ENCODE measurements at regions not wholly inside any gene's neighbourhood (a gene's known extent, or its start where the extent isn't known, plus 50 kb on each side); places are given as distances from the start of the nearest gene placed in this dataset.

DNA sequence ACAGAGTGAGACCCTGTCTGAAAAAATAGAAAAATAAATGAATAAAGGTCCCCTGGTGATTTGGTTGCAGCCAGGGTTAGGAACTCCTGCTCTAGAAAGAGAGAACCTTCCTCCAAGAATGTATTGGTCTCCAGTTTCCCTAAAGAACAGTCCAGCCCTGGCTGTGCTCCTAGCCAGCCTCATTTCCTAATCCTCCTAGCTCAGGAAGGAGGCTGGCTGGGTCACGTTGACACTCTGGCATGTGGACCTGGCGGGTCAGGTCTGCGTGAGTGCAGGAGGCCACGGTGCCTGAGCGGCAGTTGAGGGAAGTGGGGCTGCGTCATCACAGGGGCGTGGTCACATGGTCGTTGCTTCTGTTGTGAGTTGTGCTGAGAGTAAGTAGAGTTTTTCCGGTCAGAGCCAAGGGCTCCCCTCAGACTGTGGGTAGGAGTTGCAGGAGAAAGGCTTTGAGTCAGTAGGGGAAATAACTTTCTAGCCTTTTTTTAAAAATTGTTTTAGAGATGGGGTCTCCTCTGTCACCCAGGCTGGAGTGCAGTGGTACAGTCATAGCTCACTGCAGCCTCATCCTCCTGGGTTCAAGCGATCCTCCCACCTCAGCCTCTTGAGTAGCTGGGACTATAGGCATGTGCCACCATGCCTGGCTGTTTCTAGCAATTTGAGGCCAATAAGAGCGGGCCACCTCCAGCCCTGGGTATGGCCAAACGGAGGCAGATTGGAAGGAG is 194.0 kb upstream of the CIBAR2 start (continued):
- TF ChIP-seq, protein P1, sequence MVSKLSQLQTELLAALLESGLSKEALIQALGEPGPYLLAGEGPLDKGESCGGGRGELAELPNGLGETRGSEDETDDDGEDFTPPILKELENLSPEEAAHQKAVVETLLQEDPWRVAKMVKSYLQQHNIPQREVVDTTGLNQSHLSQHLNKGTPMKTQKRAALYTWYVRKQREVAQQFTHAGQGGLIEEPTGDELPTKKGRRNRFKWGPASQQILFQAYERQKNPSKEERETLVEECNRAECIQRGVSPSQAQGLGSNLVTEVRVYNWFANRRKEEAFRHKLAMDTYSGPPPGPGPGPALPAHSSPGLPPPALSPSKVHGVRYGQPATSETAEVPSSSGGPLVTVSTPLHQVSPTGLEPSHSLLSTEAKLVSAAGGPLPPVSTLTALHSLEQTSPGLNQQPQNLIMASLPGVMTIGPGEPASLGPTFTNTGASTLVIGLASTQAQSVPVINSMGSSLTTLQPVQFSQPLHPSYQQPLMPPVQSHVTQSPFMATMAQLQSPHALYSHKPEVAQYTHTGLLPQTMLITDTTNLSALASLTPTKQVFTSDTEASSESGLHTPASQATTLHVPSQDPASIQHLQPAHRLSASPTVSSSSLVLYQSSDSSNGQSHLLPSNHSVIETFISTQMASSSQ (IDR thresholded peaks at IDR 0.05; ENCODE audit: low read depth): no peak
- TF ChIP-seq, protein P1 (CRISPR knock-in tag; IDR thresholded peaks at IDR 0.05; ENCODE audit: borderline replicate concordance): no peak
- peak; percentile 85 for TF ChIP-seq ZFX (CRISPR knock-in tag; IDR thresholded peaks at IDR 0.05; ENCODE audit: low read depth)
- TF ChIP-seq ZBTB3 (CRISPR knock-in tag; IDR thresholded peaks at IDR 0.05; ENCODE audit: borderline replicate concordance, low read depth): no peak
- no peak for TF ChIP-seq AHR (CRISPR knock-in tag; IDR thresholded peaks at IDR 0.05)
- TF ChIP-seq RORA (CRISPR knock-in tag; IDR thresholded peaks at IDR 0.05): no peak
- TF ChIP-seq ZNF101 (CRISPR knock-in tag; IDR thresholded peaks at IDR 0.05; ENCODE audit: borderline replicate concordance, low read depth): no peak
- TF ChIP-seq SOX13 (IDR thresholded peaks at IDR 0.05): no peak
- TF ChIP-seq SOX13 (CRISPR knock-in tag; conservative IDR thresholded peaks at IDR 0.05 in 1 of 2, IDR thresholded peaks at IDR 0.05 in 1 of 2): peak in 1 of 2 experiments; percentile 64; a peak in 2 of 4 replicates
- TF ChIP-seq ZSCAN25 (CRISPR knock-in tag; IDR thresholded peaks at IDR 0.05): peak; percentile 66; the same call in 1 of the 2 replicates
- peak; percentile 73 for TF ChIP-seq SIX4 (CRISPR knock-in tag; IDR thresholded peaks at IDR 0.05)
- TF ChIP-seq MBD4 (IDR thresholded peaks at IDR 0.05; ENCODE audit: borderline replicate concordance, low read length): no peak
- no peak for TF ChIP-seq STAG1 (CRISPR knock-in tag; IDR thresholded peaks at IDR 0.05)
- no peak for TF ChIP-seq HOXA5 (CRISPR knock-in tag; IDR thresholded peaks at IDR 0.05)
- TF ChIP-seq, protein P2, sequence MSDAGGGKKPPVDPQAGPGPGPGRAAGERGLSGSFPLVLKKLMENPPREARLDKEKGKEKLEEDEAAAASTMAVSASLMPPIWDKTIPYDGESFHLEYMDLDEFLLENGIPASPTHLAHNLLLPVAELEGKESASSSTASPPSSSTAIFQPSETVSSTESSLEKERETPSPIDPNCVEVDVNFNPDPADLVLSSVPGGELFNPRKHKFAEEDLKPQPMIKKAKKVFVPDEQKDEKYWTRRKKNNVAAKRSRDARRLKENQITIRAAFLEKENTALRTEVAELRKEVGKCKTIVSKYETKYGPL (CRISPR knock-in tag; IDR thresholded peaks at IDR 0.05): no peak
- TF ChIP-seq DPF2 (CRISPR knock-in tag; IDR thresholded peaks at IDR 0.05; ENCODE audit: borderline replicate concordance, low read depth): peak; percentile 69
- no peak; the same call in 1 of the 2 replicates for TF ChIP-seq ZNF749 (CRISPR knock-in tag; IDR thresholded peaks at IDR 0.05; ENCODE audit: borderline replicate concordance)
- TF ChIP-seq PAWR (CRISPR knock-in tag; IDR thresholded peaks at IDR 0.05; ENCODE audit: borderline replicate concordance): 0 out of 2 replicates have a peak, but pooled peaks have one; percentile 48
- no peak for TF ChIP-seq SUZ12 (IDR thresholded peaks at IDR 0.05; ENCODE audit: low read depth, low read length)
- peak; percentile 86 for TF ChIP-seq ETV5 (CRISPR knock-in tag; IDR thresholded peaks at IDR 0.05; ENCODE audit: borderline replicate concordance)
- TF ChIP-seq, protein P3, sequence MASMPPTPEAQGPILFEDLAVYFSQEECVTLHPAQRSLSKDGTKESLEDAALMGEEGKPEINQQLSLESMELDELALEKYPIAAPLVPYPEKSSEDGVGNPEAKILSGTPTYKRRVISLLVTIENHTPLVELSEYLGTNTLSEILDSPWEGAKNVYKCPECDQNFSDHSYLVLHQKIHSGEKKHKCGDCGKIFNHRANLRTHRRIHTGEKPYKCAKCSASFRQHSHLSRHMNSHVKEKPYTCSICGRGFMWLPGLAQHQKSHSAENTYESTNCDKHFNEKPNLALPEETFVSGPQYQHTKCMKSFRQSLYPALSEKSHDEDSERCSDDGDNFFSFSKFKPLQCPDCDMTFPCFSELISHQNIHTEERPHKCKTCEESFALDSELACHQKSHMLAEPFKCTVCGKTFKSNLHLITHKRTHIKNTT (CRISPR knock-in tag; IDR thresholded peaks at IDR 0.05): no peak
